H1 (cell line): ENCODE measurements at regions not wholly inside any gene's neighbourhood (a gene's known extent, or its start where the extent isn't known, plus 50 kb on each side); places are given as distances from the start of the nearest gene placed in this dataset.

ENCODE experiments used
- NRF1 ChIP-seq: IDR thresholded peaks from 2 replicates; pipeline ENCODE4 v1.6.1; 2011; ENCODE audit warnings: mild to moderate bottlenecking, low read depth, low read length, improper control_type of control experiment
- SIX5 ChIP-seq: IDR thresholded peaks from 2 replicates; pipeline ENCODE4 v1.6.1; 2011; ENCODE audit warnings: mild to moderate bottlenecking, low read depth, low read length

DNA sequence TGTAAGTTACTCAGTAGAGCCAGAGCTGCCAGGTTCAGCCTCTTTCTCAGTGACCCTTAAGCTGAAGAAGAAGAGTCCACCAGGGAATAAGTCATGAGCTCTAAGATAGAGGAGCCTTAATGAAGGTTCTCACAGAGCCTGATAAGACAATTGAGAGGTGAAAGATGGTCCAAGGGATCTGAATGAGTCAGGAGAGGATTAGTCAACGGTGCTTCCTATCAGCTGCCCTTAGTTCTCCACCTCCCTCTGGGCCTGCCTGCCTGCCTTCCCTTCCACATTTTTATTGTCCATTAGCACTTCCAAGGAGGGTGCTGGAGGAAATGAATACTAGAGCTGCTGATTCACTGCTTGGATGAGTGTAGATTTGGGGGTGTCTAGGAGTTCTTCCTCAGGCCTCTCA lies 161.7 kb upstream of the RMST start (continued):
- no peak for TF ChIP-seq NRF1
- TF ChIP-seq SIX5, result no peak
